Colonic mucosa (tissue), 4 donors: ENCODE measurements at regions not wholly inside any gene's neighbourhood (a gene's known extent, or its start where the extent isn't known, plus 50 kb on each side); places are given as distances from the start of the nearest gene placed in this dataset.
"Not testable (repeated sequence)": the region's sequence is repeated elsewhere in the genome, so short reads cannot be mapped to it uniquely, and the experiment has no call there.

ENCODE experiments used
- DNase-seq: peaks from one replicate; pipeline ENCODE4 v3.0.0-alpha.2; 2020
- H3K27ac ChIP-seq: fragments of 200-600 bp; one replicate; pipeline ENCODE4 v1.8.0; 2021
- H3K27me3 ChIP-seq: fragments of 200-600 bp; one replicate; pipeline ENCODE4 v1.8.0; 2021
- H3K36me3 ChIP-seq: fragments of 200-600 bp; one replicate; pipeline ENCODE4 v1.8.0; 2021
- H3K4me1 ChIP-seq: fragments of 200-600 bp; one replicate; pipeline ENCODE4 v1.8.0; 2021; ENCODE audit warnings: mild to moderate bottlenecking
- H3K4me3 ChIP-seq: fragments of 200-600 bp; one replicate; pipeline ENCODE4 v1.8.0; 2021
- H3K9ac ChIP-seq, 2 donors: one replicate each; pipeline ENCODE4 v1.7.0; 2013; ENCODE audit warnings: control low read depth in 2 of 2, low read depth in 2 of 2, low read length in 2 of 2
- H3K9me3 ChIP-seq: fragments of 200-600 bp; one replicate; pipeline ENCODE4 v1.8.0; 2021
- CTCF ChIP-seq: fragments of 200-600 bp; IDR thresholded peaks from one replicate; pipeline ENCODE4 v1.8.0; 2022; ENCODE audit warnings: antibody characterized with exemption, mild to moderate bottlenecking
- intact Hi-C: fragments of 100-400 bp; cut with DNase I; formaldehyde crosslinking; loops from one replicate; pipeline ENCODE4 v1.14.1; 2022
- donor health status: healthy.
- donor health status: DM: no; HTN: no; CAD: no.
- donor health status: DM: no; HTN: no; CAD: no.

GRCh38 chr9:18314316-18314715 lies 159.6 kb upstream of the ADAMTSL1 start:
- no peak for TF ChIP-seq CTCF
- Histone ChIP-seq H3K9me3 (no peaks in the 10 kb centered on the region), H3K27ac (no peak overlapping the region), H3K9ac (no peak overlapping the region), H3K4me3 (no peak overlapping the region), H3K27me3 (no peaks in the 10 kb centered on the region), H3K36me3 (no peaks in the 10 kb centered on the region), H3K4me1 (no peaks in the 10 kb centered on the region)
- intact Hi-C loops, result no loop called here
- DNase-seq, result no peak

DNA sequence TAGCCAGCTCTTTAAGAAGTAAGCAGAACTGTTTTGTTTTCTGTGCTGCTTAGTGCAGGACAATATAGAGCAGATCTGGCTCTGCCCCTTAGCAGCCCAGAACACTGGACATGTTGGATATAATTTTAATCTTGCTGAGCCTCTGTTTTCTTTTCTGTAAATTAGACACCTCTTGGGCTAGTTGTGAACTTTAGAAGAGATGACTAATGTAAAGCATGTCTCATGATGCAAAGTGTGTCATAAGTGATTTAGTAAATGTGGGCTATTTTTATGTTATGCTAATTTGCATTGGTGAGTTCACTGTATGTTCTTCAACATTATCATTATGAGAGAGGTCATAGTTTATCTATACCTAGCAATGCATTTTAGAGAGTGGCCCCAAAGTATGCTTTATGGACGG lies 156.1 kb upstream of the ADAMTSL1 start:
- H3K4me1 ChIP-seq, result no peaks in the 10 kb centered on the region
- H3K9ac ChIP-seq, result no peak overlapping the region
- H3K27me3 ChIP-seq, result no peaks in the 10 kb centered on the region
- no peak overlapping the region for H3K27ac ChIP-seq
- TF ChIP-seq CTCF, result no peak
- H3K36me3 ChIP-seq, result no peaks in the 10 kb centered on the region
- intact Hi-C loops, result no loop called here
- no peak overlapping the region for H3K4me3 ChIP-seq
- no peaks in the 10 kb centered on the region for H3K9me3 ChIP-seq
- DNase-seq, result no peak

- H3K27ac ChIP-seq, result no peak overlapping the region
- no peak overlapping the region for H3K4me3 ChIP-seq
- no peaks in the 10 kb centered on the region for H3K27me3 ChIP-seq
- H3K9ac ChIP-seq, result no peak overlapping the region
- no peaks in the 10 kb centered on the region for H3K36me3 ChIP-seq
- no peak for TF ChIP-seq CTCF
- intact Hi-C loops, result no loop called here
- H3K9me3 ChIP-seq, result no peaks in the 10 kb centered on the region
- no peaks in the 10 kb centered on the region for H3K4me1 ChIP-seq
- no peak for DNase-seq
Observed at GRCh38 chr9:18319918-18320445, 154.0 kb upstream of the ADAMTSL1 start.

DNA sequence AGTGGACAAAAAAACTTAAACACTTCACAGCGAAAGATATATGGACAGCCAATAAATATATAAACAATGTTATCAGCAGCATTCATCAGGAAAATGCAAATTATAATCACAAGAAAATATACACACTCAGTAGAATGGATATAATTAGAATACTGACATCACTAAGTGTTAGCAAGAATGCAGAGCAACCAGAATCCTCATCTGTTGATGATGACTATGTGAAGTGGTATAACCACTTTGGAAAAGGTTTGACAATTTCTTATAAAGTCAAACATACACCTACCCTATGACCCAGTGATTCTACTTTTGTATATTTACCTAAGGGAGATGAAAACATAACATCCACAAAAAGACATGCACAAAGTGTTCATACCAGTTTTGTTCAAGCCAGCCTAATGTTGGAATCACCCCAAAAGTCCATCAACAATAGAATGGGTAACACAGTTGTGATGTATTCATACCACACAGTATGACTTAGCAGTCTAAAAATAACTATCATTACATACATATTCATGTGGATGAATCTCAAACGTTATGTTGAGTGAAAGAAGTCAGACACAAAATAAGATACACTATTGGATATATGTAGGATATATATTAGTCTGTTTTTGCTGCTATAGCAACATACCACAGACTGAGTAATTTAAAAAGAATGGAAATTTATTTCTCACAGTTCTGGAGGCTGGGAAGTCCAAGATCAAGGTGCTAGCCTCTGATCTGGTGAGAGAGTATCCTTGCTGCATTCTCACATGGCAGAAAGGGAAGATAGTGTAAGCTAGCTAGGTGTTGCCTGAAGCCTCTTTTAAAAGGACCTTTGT lies 148.8 kb upstream of the ADAMTSL1 start:
- Histone ChIP-seq H3K9me3 (no peaks in the 10 kb centered on the region), H3K27me3 (no peaks in the 10 kb centered on the region), H3K36me3 (no peaks in the 10 kb centered on the region), H3K4me1 (no peaks in the 10 kb centered on the region), H3K4me3 (no peak overlapping the region), H3K27ac (no peak overlapping the region), H3K9ac (no peak overlapping the region)
- DNase-seq, result no peak
- no peak for TF ChIP-seq CTCF
- intact Hi-C loops, result no loop called here

DNA sequence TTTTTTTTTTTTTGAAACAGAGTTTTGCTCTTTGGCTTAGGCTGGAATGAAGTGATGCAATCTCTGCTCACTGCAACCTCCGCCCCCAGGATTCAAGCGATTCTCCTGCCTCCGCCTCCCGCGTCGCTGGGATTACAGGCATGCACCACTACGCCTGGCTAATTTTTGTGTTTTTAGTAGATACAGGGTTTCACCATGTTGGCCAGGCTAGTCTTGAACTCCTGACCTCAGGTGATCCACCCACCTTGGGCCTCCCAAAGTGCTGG lies 148.3 kb upstream of the ADAMTSL1 start:
- intact Hi-C loops, result not testable (repeated sequence)

GRCh38 chr9:18327121-18327520 lies 146.8 kb upstream of the ADAMTSL1 start:
- no peaks in the 10 kb centered on the region for H3K4me1 ChIP-seq
- intact Hi-C loops, result no loop called here
- TF ChIP-seq CTCF, result no peak
- no peaks in the 10 kb centered on the region for H3K9me3 ChIP-seq
- H3K36me3 ChIP-seq, result no peaks in the 10 kb centered on the region
- DNase-seq, result no peak
- H3K9ac ChIP-seq, result no peak overlapping the region
- H3K27me3 ChIP-seq, result no peaks in the 10 kb centered on the region
- H3K27ac ChIP-seq, result no peak overlapping the region
- no peak overlapping the region for H3K4me3 ChIP-seq

More for the DNA sequence above, 148.3 kb upstream of the ADAMTSL1 start:
- H3K4me3 ChIP-seq, H3K27me3 ChIP-seq, H3K36me3 ChIP-seq, DNase-seq, H3K9me3 ChIP-seq, H3K27ac ChIP-seq, H3K9ac ChIP-seq, H3K4me1 ChIP-seq: not testable (repeated sequence)
